Medulla oblongata (tissue), 1 donor: ENCODE measurements at regions not wholly inside any gene's neighbourhood (a gene's known extent, or its start where the extent isn't known, plus 50 kb on each side); places are given as distances from the start of the nearest gene placed in this dataset.
A peak's percentile ranks its signal among the peaks of the same experiment; 100 is the strongest.

ENCODE experiments used
- DNase-seq: peaks from one replicate; pipeline ENCODE4 v3.0.0-alpha.2; 2015; ENCODE audit errors: extremely low spot score

DNA sequence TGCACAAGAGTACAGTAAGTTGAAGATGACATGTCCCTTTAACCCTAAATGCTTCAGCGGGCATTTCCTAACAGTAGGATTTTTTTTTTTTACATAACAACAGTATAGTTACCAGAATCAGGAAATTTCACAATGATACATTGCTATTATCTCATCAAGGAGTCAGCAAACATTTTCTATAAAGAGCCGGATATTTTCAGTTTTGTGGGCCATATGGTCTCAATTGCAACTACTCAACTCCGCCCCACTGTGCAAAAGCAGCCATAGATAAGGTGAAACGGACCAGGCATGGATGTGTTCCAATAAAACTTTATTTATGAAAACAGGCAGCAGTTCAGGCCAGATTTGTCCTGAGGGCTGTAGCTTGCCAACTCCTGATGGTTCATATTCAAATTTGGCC is 130.6 kb downstream of the SMAD6 start:
- DNase-seq, result no peak

DNA sequence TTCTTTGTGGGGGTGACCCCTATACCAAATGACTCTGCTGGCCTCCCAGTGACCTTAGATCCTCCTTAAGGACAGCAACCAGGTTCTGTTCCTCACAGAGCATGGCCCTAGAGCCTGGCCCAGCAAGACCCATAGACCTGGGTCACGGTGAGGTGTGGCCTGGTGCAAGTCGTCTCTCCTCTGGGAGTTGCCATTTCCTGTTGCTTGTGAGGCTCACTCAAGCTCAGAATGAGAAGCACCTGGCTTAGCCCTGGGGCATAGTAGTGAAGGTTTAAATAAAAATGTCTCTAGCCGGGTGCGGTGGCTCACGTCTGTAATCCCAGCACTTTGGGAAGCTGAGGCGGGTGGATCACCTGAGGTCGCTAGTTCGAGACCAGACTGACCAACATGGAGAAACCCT is 131.3 kb downstream of the SMAD6 start:
- DNase-seq, result no peak

GRCh38 chr15:66833803-66834202 is 131.8 kb downstream of the SMAD6 start:
- DNase-seq, result no peak

DNA sequence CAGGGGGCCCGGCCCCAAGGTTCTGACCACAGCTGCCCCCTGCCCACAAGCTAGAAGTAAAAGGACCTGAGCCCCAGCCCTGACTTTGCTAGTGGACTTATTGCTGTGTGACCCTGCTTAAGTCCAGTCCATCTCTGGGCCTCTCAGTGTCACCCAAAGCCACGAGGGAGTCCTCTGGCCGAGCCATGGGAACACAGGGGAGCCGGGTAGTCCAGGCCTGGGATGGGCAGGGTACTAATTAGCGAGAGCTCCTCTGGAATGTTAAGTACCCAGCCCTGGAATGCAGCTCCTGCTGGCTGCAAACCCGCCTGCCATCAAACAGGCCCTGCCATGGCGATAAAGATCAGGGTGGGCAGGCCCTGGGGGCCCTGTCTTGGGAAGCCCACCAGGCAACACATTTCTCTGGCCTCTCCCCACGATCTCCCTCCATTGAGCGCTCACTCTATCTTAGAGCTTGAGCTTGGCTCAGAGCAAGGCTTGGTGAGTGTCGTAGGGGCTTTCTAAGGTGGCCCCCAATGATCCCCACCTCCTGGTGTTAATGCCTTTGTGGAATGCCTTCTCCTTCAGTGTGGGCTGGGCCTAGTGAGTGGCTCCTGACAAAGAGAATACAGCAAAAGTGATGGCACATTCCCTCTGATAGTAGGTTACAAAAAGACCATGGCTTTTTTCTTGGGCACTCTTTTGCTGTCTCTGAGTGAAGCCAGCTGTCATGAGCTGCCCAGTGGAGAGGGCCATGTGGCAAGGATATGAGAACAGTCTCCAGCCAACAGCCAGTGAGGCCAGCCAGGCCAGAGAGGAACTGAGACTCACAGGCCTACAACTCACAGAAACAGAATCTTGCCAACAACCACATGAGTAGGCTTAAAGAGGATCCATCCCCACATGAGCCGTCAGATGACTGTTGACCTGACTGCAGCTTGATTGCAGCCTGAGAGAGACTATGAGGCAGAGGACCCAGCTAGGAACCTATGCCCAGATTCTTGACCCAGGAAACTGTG is 133.1 kb downstream of the SMAD6 start:
- peak; percentile 69 for DNase-seq

DNA sequence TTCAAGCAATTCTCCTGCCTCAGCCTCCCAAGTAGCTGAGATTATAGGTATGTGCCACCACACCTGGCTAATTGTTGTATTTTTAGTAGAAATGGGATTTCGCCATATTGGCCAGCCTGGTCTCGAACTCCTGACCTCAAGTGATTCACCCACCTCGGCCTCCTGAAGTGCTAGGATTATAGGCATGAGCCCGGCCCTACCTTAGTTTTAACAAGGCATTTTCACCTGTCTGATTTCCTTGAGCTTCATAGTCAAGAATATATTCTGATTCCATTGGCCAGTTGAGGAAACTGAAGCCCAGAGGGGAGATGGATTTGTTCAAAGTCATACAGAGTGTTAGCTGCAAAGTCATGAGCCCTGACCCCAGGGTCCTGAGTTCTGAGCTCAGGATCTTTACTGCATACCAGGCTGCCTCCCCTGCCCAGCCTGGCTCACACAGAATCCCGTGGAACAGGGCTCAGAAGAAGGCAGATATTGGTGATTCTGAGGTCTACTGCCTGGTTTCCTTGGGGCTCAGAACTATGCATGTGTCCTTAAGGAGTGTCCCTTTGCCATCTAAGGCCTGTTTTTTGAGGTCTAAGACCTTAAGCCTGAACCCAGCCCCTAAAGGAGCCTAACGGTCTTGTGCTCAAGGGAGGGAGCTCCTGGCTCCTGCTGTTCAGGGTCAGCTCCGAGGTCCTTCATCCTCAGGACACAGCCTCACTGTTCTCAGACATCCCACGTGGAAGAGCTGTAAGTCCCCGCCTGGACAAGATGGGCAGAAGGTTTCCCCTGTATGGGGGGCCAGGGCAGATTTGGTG is 134.4 kb downstream of the SMAD6 start:
- DNase-seq, result no peak

- no peak for DNase-seq
Measured at GRCh38 chr15:66838202-66838601, 136.2 kb downstream of the SMAD6 start.

- DNase-seq, result no peak
Measured at GRCh38 chr15:66838671-66839239, 136.7 kb downstream of the SMAD6 start.

DNA sequence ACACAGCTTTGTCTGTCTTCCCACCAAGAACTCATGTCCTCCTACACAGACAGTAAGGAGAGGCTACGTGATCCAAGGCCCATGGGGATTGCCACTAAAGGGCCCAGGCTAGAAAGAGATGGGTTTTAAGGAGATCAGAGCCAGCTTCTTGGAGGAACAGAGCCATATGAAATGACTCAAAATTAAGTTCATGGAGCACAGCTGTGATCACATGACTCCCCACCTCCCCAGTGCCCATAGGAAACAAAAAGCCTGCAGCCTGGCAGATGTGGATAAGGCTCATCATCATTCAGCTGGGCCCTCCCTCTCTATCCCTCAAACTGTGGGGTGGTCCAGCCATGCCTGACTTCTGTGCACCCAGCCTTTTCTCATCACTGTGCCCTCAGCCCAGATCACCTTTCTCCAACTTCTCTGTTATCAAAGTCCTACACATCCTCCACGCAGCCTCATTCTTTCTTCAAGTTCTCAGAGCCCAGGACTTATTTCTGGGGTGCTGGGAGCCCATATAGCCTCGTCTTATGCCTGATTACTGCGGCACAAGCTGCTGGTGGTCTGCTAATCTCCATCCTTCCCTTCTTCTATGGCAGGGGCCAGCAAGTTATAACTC is 137.6 kb downstream of the SMAD6 start:
- DNase-seq, result no peak

DNA sequence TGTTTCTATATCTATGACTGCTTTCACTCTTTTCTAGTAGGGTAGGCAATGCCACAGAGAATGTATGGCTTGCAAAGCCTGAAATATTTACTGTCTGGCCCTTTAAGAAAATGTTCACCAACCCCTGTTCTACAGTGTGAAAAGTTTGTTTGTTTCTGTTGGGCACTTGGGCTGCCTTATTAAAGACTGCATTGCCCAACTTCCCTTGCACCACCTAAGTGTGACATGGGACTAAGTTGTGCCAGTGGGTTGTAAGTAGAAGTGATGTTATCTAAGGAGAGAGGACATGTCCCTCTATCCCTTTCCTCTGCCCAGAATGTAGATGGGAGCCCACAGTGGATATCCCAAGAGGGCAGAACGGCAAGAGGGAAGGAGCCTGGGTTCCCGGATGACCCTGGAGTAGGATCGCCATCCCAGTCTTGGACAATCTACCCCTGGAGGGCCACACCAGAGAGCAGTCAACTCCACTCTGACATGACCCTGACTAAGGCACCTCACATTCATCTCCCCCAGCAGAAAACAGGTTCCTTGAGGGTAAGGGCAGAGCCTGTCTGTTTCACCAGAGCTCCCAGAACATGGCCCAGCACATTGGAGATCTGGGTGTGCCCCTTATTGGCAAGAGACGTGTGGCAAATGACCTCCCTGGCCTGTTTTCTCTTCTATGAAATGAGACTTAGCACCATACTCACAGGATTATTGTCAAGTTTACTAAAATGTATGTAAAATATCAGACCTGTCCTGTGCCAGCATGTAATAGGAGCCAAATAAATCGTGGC is 138.8 kb downstream of the SMAD6 start:
- DNase-seq, result no peak

DNA sequence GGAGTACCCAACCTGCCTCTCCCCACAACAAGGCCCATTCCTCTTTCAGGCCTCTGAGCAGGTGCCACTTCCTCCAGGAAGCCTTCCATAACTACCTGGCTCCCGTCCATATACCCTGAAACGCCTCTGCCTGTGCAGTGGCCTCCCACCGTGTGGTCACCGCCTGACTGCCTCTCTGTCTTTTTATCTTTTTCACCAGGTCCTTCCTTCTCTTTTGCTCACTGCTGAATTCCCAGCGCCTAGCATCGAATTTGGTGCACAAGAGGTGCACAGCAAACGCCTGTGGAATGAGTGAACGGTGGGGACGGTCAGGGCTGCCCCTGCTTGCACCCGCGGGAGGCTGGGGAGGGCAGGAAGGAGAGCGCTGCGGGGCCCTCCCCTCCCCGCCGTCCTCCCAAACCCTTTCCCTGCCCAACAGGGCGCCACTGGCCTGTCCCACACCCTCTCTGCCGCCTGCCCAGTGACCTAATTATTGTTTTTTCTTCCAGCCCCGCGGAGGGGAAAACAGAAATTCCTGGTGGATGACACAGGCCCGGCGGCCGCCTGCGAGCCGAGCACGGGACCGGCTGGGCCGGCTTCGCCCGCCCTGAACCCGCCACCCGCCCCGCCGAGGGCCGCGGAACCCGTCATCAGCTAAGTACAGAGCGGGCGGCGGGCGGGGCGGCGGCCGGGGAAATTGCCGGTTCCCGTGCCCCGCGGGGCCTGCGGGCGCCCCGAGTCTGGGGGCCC is 140.1 kb downstream of the SMAD6 start:
- peak; percentile 67 for DNase-seq

GRCh38 chr15:66842710-66843441 is 140.8 kb downstream of the SMAD6 start:
- peak; percentile 57 for DNase-seq

- DNase-seq, result no peak
Measured at GRCh38 chr15:66843581-66843980, 141.5 kb downstream of the SMAD6 start.

DNA sequence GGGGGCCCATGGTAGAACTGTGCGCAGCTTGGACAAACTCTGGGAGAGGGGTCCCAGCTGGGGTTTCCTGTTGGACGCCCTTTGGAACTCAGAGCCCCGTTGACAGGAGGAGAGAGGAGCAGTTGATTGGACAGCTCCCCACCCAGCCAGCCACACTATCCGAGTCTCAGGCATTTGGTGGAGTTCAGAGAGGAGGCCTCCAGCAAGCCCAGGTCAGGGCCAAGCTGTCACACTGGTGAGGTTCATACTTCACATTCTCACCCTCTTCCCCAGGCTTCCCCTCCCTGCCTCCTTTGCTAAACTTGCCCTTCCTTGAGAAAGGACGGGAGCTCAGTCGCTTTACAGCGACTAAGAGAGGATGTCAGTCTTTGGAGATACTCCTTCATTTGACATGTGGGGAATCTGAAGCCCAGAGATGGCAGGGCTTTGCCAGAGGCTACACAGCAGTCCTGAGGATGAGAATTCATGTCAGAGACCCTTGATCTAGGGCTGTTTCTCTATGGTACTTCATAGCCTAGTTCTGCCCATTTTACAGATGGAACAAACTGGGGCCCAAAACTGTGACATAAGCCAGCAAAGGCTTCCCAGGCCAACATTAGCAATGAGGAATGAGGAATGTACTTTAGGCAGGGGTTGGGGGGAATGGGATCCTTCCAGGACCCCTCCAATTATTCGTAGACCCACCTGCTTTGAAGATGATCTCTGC is 142.2 kb downstream of the SMAD6 start:
- no peak for DNase-seq

GRCh38 chr15:66844747-66845145 is 142.7 kb downstream of the SMAD6 start:
- no peak for DNase-seq

DNA sequence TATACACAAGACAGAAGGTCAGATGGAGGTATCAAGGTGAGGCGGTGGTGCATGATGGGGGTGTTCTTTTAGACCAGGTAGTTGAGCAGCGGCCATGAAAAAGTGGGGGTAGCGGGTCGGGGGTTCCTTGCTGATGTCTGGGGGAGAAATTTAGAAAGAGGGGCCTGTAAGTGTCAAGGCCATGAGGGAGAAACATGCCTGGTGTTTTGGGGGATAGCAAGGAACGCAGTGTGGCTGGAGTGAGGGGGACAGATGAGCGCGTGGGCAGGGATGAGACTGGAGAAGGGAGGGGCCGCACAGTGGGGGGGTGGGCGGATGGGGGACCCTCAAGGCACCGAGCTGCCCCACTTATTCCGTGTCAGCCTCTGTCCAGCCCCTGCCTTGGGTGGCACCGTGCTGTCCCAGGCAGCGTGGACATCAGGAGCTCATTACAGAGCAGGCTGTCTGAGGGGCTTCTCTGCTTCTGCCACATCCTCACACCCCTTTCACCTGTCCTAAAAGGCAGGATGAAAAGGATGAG is 143.3 kb downstream of the SMAD6 start:
- no peak for DNase-seq

DNA sequence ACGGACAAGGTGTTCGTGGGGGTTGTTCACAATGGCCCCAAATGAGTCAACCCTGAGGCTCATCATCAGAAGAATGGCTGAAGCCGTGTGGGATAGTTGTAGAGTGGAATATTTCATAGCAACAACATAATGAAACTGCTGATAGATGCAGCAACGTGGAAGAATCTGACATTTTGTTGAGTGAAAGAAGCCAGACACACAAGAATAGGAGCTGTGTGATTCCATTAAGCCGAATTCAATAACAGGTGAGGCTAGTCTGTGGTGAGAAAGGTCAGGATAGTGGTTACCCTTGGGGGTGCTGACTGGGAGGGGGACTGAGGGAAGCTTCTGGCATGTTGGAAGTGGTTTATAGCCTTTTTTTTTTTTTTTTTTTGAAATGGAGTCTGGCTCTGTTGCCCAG is 144.0 kb downstream of the SMAD6 start:
- no peak for DNase-seq

DNA sequence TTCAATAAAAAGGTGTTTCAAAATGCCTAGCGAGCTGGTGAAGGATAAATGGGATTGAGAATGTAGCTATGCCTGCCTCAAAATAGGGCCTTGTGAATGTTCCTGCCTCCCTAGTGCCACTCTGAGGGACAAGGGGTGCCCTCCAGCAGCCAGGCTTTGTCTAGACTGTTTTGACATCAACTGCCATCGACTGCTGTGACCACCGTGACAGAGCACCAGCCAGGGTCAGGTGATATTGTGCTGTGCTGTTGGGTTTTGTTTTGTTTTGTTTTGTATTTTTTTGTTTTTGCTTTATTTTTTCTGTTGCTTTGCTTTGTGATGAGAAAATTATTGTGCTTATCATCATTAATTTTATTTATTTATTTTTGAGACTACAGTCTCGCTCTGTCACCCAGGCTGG is 144.8 kb downstream of the SMAD6 start:
- DNase-seq, result no peak

DNA sequence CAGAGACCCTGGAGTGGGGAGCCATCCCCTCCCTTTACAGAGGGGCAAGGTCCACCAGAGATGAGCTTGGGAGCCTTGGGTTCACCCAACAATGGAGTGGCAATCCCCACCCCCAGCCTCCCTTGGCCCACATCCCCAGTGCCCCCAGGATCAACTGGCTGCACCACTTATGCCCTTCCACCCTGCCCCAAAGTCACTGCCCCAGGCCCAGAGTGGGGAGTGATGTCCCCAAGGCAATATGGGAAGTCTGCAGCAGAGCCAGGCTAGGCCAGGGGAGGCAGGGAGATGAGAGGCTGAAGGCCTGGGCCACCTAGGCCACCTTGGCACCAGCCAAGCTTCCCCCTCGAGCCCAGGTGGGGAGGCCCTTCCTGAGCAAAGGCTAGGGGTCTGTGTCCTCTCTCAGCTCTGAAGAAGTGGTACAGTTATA is 145.5 kb downstream of the SMAD6 start:
- DNase-seq, result no peak

DNA sequence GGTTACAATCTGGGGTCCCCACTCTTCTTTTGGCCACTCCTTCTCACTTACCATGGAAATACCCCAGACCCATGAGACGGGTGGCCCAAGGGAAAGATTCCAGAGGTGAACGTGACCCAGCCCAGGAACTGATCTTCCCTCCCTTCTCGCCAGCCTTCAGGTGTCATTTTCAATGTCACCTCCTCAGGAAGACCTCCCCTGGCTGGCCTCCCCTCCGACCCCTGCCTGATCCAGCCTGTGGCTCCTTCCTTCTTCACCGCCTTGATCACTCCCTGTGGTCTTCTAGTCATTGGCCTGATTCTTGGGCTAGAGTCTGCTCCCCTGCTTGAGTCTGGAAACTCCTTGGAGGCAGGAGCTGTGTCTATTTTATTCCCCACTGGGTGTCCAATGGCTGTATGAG is 146.1 kb downstream of the SMAD6 start:
- DNase-seq, result no peak
